Fibroblast of lung (primary cell): ENCODE measurements at regions not wholly inside any gene's neighbourhood (a gene's known extent, or its start where the extent isn't known, plus 50 kb on each side); places are given as distances from the start of the nearest gene placed in this dataset.

ENCODE experiments used
- EZH2 ChIP-seq: IDR thresholded peaks from 2 replicates; pipeline ENCODE4 v1.5.1; 2012; ENCODE audit warnings: low read length, control low read depth, mild to moderate bottlenecking; ENCODE audit errors: missing control alignments
- TF ChIP-seq, protein P1 (sequence below), 2 donors: IDR thresholded peaks in 1 of 2; conservative IDR thresholded peaks in 1 of 2; 1 replicate in 1 of 2; 2 replicates in 1 of 2; pipeline ENCODE4 v1.5.1; 2011 to 2012; ENCODE audit warnings: low read length in 2 of 2, control low read depth in 1 of 2, inconsistent platforms in 1 of 2, low read depth in 1 of 2, mild to moderate bottlenecking in 1 of 2

DNA sequence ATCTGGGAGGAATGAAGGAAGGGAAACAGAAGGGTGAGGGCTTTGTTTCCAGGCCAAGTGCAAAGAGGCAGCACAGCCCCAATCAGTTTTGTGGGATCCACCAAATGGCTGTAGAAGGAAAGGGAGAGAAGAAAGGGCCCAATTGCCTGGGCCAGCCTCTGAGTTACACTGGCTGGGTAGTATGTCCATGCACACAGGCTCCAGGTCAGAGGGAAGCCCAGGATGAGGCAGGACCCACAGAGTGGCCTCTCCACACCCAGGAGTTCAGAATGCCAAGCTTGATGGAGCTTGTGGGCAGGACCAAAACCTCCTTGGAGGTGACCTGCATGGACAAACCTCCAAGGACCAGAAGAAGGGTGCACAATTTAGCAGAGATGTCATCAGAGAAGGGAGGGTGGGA, 178.2 kb upstream of the TSHZ3 start:
- TF ChIP-seq, protein P1, sequence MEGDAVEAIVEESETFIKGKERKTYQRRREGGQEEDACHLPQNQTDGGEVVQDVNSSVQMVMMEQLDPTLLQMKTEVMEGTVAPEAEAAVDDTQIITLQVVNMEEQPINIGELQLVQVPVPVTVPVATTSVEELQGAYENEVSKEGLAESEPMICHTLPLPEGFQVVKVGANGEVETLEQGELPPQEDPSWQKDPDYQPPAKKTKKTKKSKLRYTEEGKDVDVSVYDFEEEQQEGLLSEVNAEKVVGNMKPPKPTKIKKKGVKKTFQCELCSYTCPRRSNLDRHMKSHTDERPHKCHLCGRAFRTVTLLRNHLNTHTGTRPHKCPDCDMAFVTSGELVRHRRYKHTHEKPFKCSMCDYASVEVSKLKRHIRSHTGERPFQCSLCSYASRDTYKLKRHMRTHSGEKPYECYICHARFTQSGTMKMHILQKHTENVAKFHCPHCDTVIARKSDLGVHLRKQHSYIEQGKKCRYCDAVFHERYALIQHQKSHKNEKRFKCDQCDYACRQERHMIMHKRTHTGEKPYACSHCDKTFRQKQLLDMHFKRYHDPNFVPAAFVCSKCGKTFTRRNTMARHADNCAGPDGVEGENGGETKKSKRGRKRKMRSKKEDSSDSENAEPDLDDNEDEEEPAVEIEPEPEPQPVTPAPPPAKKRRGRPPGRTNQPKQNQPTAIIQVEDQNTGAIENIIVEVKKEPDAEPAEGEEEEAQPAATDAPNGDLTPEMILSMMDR (conservative IDR thresholded peaks at IDR 0.05 in 1 of 2, IDR thresholded peaks at IDR 0.05 in 1 of 2; ENCODE audit: low read depth in 1 of 2, low read length in 2 of 2): no peak
- no peak for TF ChIP-seq EZH2
